ENCODE measurements at regions not wholly inside any gene's neighbourhood (a gene's known extent, or its start where the extent isn't known, plus 50 kb on each side); places are given as distances from the start of the nearest gene placed in this dataset.

DNA sequence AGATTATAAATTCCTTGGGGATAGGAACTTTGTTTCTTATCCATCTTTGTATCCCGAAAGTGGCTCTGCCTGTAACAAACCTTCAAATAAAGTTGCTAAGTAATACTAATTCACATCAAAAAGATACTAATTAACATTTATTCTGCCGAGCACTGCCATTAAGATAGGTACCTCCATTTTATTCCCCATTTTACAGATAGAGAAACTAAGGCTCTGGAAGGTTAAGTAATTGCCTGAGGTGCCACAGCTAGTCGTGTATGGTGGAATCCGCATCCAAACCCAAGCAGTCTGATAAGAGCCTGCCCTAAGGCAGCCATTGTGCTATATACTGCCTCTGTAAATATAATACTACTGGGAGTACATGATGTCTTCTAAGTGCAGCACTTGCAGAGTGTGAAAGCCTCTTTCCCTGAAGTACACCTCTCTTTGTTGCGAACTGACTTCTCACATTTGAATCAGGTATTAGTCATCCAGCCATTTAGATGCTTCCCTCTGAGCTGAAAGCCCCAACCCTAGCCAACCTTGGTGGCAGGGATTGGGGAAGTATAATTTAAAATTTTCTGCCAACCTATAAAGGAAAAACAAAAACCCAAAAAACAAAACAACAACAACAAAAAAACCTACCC, 78.5 kb upstream of the CHD2 start:
- no peak for TF ChIP-seq EZH2 (IDR thresholded peaks at IDR 0.05; ENCODE audit: low read depth, low read length, severe bottlenecking)
- no peak for TF ChIP-seq BRCA1 (IDR thresholded peaks at IDR 0.05; ENCODE audit: low read depth, low read length)
- no peak for TF ChIP-seq POLR2A (IDR thresholded peaks at IDR 0.05; ENCODE audit: control extremely low read depth in 1 of 2, low read depth in 2 of 2, low read length in 2 of 2)
- TF ChIP-seq NRF1 (IDR thresholded peaks at IDR 0.05; ENCODE audit: low read depth, low read length): no peak
- TF ChIP-seq, protein P1, sequence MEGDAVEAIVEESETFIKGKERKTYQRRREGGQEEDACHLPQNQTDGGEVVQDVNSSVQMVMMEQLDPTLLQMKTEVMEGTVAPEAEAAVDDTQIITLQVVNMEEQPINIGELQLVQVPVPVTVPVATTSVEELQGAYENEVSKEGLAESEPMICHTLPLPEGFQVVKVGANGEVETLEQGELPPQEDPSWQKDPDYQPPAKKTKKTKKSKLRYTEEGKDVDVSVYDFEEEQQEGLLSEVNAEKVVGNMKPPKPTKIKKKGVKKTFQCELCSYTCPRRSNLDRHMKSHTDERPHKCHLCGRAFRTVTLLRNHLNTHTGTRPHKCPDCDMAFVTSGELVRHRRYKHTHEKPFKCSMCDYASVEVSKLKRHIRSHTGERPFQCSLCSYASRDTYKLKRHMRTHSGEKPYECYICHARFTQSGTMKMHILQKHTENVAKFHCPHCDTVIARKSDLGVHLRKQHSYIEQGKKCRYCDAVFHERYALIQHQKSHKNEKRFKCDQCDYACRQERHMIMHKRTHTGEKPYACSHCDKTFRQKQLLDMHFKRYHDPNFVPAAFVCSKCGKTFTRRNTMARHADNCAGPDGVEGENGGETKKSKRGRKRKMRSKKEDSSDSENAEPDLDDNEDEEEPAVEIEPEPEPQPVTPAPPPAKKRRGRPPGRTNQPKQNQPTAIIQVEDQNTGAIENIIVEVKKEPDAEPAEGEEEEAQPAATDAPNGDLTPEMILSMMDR (IDR thresholded peaks at IDR 0.05; ENCODE audit: control extremely low read depth in 1 of 3, insufficient read depth in 1 of 3, low read depth in 1 of 3, low read length in 3 of 3): no peak
- TF ChIP-seq ATF2 (IDR thresholded peaks at IDR 0.05; ENCODE audit: low read length): no peak
- no peak for TF ChIP-seq CREB1 (IDR thresholded peaks at IDR 0.05)
- no peak for TF ChIP-seq POLR2AphosphoS5 (IDR thresholded peaks at IDR 0.05; ENCODE audit: low read depth, low read length)
- no peak for TF ChIP-seq SRF (IDR thresholded peaks at IDR 0.05; ENCODE audit: low read depth, low read length)
- no peak for TF ChIP-seq RAD21 (IDR thresholded peaks at IDR 0.05 in 1 of 2, conservative IDR thresholded peaks at IDR 0.05 in 1 of 2; ENCODE audit: low read depth in 2 of 2, low read length in 2 of 2)
- TF ChIP-seq TAF1 (IDR thresholded peaks at IDR 0.05; ENCODE audit: low read depth, low read length): no peak
- TF ChIP-seq JUND (IDR thresholded peaks at IDR 0.05; ENCODE audit: low read length): no peak
